IPS-NIHi11 (cell line): ENCODE measurements at regions not wholly inside any gene's neighbourhood (a gene's known extent, or its start where the extent isn't known, plus 50 kb on each side); places are given as distances from the start of the nearest gene placed in this dataset.

Experiments used
- DNase-seq: peaks from one replicate; pipeline ENCODE4 v3.0.0; 2012; ENCODE audit warnings: mixed read lengths, low spot score

GRCh38 chr15:29455055-29455454 lies 185.4 kb upstream of the NSMCE3 start:
- no peak for DNase-seq

DNA sequence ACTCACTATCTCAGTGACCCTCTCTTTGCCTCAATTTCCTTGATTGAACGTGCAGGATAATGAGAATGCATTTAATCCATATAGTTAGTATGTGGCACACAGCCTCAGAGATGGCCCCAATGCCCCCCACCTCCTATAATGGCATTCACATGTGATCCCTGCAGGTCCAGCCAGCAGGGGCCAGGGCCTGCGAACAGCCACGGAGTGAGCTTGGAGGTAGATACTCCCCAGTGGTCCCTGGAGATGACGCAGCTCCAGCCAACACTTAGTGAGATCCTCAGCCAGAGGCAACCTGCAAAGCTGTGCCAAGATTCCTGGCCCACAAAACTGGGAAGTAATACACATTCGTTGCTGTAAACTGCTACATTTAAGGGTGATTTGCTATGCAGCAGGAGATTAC lies 184.9 kb upstream of the NSMCE3 start:
- DNase-seq = no peak

GRCh38 chr15:29452881-29453731 lies 183.5 kb upstream of the NSMCE3 start:
- no peak for DNase-seq

DNA sequence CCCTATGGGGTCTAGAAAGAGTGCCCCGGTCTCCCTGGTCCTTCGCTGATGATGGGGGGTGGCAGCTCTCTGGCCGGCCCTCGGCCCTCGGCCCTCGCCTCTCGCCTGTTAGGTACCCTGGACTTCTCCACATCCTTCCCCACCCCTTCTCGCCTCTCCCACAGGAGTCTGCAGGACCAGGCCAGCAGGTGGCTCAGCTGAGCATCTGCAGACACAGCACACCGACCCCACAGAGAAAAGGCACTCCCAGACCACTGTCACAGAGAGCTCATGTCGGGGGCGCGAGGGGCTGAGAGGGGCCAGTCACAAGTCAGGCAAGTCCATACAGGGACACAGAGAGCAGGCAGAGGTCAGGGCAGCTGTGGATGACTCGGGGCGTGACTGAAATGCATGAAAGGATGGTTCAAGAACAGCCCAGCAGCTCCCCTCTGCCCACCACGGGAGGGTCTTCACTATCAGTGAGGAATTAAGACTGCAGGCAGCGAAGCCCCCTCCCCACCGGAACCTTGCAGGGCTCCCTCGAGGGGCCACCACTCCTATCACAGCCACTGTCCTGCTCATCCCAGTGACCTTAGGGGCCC lies 181.7 kb upstream of the NSMCE3 start:
- peak; percentile 61 for DNase-seq

- DNase-seq = peak; percentile 60
These were observed 179.5 kb upstream of the NSMCE3 start for GRCh38 chr15:29449136-29449535.

GRCh38 chr15:29448320-29448719 lies 178.7 kb upstream of the NSMCE3 start:
- DNase-seq = no peak

DNA sequence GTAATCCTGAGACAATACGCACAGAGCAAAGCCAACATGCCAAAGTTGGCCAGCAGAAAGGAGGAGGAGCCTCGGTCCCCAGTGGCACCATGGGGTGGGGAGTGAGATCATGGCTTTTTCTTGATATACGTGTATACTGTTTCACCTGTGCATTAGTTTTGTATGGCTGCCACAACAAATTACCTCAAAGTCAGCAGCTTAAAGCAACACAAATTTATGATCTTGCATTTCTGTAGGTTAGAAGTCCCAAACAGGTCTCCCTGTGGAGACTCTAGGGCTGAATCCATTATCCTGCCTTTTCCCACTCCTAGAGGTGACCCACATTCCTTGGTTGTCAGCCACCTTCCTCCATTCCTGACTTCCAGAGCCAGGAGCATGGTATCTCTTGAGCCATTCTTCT lies 176.9 kb upstream of the NSMCE3 start:
- no peak for DNase-seq

- DNase-seq = no peak
These were observed 172.9 kb upstream of the NSMCE3 start for GRCh38 chr15:29442532-29442931.

DNA sequence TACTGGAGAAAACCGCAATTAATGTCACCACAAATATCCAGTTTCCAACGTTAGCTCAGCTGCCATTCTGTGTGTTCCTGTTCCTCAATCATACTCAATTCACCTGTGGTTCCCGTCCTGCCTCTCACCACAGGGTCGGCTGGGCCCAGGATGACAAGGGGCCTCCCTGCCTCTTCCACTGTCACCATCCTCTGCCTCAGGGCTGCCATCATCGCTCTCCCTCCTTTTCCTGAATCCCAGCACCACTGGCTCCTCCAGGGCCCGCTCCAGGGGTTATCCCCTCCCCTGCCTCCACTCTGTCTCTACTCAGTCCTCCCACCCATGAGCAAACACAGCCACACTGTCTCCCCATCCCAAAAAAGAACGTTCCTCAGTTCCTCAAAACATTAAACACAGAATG lies 170.9 kb upstream of the NSMCE3 start:
- no peak for DNase-seq

GRCh38 chr15:29438703-29439055 lies 169.1 kb upstream of the NSMCE3 start:
- DNase-seq = no peak

- DNase-seq = no peak
These were observed 168.5 kb upstream of the NSMCE3 start for GRCh38 chr15:29437888-29438702.

- no peak for DNase-seq
These were observed 166.2 kb upstream of the NSMCE3 start for GRCh38 chr15:29435811-29436210.

DNA sequence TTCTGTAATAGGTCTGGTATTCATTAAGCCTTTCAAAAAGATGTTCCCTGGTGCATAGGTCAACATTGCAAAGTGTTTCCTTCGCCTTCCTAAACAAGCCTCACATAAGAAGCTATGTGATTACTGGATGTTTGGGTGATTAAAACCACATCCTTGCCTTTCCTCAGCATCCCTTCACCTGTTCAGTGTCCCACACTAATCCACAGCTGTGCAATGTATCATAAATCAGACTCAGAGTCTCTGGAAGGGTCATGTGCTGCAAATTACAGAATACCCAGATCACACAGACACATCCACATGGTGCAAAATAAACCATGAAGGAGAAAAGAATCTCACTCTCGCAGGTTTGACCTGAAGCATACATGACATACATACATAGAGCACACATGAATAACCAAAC lies 164.7 kb upstream of the NSMCE3 start:
- DNase-seq = no peak

- DNase-seq = no peak
These were observed 164.1 kb upstream of the NSMCE3 start for GRCh38 chr15:29433507-29434248.

DNA sequence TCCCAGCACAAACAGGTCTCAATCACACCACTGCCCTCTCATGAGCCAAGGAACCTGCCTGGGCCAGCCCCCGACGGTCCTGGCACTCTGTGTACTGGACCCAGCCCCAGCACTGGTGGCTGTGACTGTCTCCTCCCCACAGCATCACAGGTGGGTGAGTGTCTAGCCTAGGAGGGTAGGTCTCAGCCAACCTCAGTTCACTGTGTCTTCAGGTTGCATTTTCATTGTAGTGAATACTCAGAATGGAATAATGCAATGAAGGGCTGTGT lies 163.4 kb upstream of the NSMCE3 start:
- DNase-seq = no peak

DNA sequence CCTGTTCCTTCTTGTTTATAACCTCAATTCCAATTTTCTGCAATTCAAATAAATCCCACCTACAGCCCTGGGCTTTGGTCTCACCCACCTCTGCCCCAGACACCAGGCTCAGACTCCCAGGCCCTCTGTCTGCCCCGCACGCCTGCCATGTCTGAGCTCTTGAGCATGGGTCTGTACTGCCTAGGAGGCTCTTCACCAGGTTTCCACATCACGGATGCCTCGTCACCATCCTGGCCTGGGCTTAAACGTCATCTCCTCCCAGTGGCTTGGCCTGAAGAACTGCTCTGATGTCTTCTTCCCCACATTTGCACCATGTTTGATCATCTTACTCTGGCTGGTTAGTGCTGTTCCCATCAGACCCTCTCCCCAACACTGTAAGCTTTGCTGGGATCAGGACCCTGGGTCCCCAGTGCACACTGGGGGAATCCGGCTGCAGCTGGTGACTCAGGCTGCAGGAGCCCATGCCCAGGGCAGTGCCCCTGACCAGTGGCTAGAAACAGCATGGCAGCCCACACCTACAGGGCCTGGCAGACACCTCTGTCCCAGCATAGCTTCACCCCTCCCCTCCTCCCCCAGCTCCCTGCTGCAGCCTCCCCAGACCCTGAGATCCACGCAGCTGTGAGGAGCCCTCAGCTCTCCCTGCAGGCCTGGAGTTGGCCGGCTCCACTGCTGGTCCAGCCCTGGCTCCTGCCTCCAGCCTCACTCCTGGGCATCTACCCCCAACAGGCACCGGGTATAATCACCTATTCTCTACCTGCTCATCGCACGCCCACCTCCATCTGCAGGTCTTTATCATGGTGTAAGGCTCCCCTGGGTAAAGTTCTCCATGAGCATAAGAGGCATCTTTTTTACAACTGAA lies 162.8 kb upstream of the NSMCE3 start:
- no peak for DNase-seq

GRCh38 chr15:29430831-29431230 lies 161.2 kb upstream of the NSMCE3 start:
- DNase-seq = no peak

- no peak for DNase-seq
These were observed 160.5 kb upstream of the NSMCE3 start for GRCh38 chr15:29430124-29430523.

DNA sequence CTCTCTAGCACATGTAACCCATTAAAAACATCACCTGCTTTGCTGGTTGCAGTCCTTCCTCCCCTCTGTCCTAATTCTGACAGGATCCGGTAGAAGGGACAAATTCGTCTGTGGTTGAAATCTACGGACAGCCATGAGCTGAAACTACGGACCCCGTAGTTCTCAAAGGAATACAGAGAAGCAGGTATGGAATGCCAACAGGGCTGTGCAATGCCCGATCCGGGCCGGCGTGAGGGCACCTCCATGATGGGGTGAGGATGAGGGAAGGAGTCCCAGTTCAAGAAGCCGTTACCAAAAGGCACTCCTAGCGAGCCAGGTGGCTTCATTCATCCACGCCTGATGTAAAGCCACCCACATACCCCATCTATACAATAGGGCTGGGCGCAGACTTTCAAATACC lies 160.0 kb upstream of the NSMCE3 start:
- DNase-seq = no peak

DNA sequence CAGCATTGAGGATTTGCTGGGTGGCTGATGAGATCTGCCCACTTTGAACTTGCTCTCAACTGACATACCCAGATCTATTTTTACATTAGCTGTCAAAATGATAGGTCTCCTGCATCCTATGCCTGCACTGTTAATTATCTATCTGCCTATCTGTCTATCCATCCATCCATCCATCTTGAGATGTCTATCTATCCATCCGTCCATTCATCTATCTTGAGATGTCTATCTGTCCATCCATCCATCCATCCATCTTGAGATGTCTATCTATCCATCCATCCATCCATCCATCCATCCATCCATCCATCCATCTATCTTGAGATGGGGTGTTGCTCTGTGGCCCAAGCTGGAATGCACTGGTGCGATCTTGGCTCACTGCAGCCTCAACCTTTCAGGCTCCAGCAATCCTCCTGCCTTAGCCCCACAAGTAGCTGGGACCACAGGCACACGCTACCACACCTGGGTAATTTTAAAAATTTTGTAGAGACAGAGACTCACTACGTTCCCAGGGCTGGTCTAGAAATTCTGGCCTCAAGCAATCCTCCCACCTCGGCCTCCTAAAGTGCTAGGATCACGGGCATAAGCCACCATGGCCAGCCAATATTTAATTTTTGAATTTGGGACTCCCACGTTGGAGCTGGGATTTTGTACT lies 159.4 kb upstream of the NSMCE3 start:
- DNase-seq = no peak

- no peak for DNase-seq
These were observed 156.2 kb upstream of the NSMCE3 start for GRCh38 chr15:29425864-29426263.
